Neural cell (in vitro differentiated cells): ENCODE measurements at regions not wholly inside any gene's neighbourhood (a gene's known extent, or its start where the extent isn't known, plus 50 kb on each side); places are given as distances from the start of the nearest gene placed in this dataset.

Source experiments
- H2AFZ ChIP-seq: fragments of 200-600, 300-800 bp; sonication (generic), shearing (Covaris generic); 2 replicates; pipeline ENCODE4 v1.6.0; 2014; ENCODE audit warnings: low read depth, mild to moderate bottlenecking, antibody characterized with exemption, low read length, moderate library complexity
- H3F3A ChIP-seq: fragments of 200-600 bp; shearing (Covaris generic); 2 replicates; pipeline ENCODE4 v1.6.1; 2016; ENCODE audit warnings: mild to moderate bottlenecking, moderate library complexity, mixed read lengths, antibody characterized with exemption, low read length; ENCODE audit not compliant: insufficient read depth, poor library complexity, severe bottlenecking
- H3K27ac ChIP-seq: fragments of 200-600, 300-800 bp; sonication (generic), shearing (Covaris generic); 2 replicates; pipeline ENCODE4 v1.5.1; 2014; ENCODE audit warnings: mild to moderate bottlenecking, low read length, moderate library complexity
- H3K27me3 ChIP-seq: fragments of 300-800, 200-600 bp; sonication (generic), shearing (Covaris generic); 2 replicates; pipeline ENCODE4 v1.6.0; 2014; ENCODE audit warnings: mild to moderate bottlenecking, low read depth, low read length, moderate library complexity; ENCODE audit not compliant: insufficient read depth
- H3K36me3 ChIP-seq: fragments of 300-800, 200-600 bp; sonication (generic), shearing (Covaris generic); 2 replicates; pipeline ENCODE4 v1.5.1; 2014; ENCODE audit warnings: mild to moderate bottlenecking, antibody characterized with exemption, low read length, moderate library complexity; ENCODE audit not compliant: insufficient read depth
- H3K4me2 ChIP-seq: fragments of 300-800, 200-600 bp; sonication (generic), shearing (Covaris generic); 2 replicates; pipeline ENCODE4 v1.6.0; 2014; ENCODE audit warnings: mild to moderate bottlenecking, low read length
- H3K4me3 ChIP-seq: fragments of 300-800, 200-600 bp; sonication (generic), shearing (Covaris generic); 2 replicates; pipeline ENCODE4 v1.5.1; 2014; ENCODE audit warnings: mild to moderate bottlenecking, low read length, moderate library complexity
- H3K79me2 ChIP-seq: fragments of 200-600 bp; shearing (Covaris generic); replicated peaks from 2 replicates; pipeline ENCODE4 v1.6.0; 2014; ENCODE audit warnings: mild to moderate bottlenecking, low read length, moderate library complexity; ENCODE audit not compliant: insufficient read depth
- H3K9ac ChIP-seq: fragments of 300-800, 200-600 bp; sonication (generic), shearing (Covaris generic); 2 replicates; pipeline ENCODE4 v1.6.1; 2016; ENCODE audit warnings: mild to moderate bottlenecking, low read length, mixed read lengths
- H3K9me2 ChIP-seq: fragments of 200-600 bp; shearing (Covaris generic); 2 replicates; pipeline ENCODE4 v1.6.1; 2016; ENCODE audit warnings: mild to moderate bottlenecking, low read length, mixed read lengths; ENCODE audit not compliant: insufficient read depth
- H3K9me3 ChIP-seq: fragments of 200-600, 300-800 bp; sonication (generic), shearing (Covaris generic); 2 replicates; pipeline ENCODE4 v1.6.1; 2016; ENCODE audit warnings: mild to moderate bottlenecking, mixed run types, low read length, moderate library complexity, mixed read lengths
- H4K20me1 ChIP-seq: fragments of 200-600 bp; shearing (Covaris generic); 2 replicates; pipeline ENCODE4 v1.6.1; 2016; ENCODE audit warnings: mild to moderate bottlenecking, mixed run types; ENCODE audit not compliant: insufficient read depth
- EP300 ChIP-seq: fragments of 450-650 bp; conservative IDR thresholded peaks from 2 replicates; pipeline ENCODE4 v1.6.1; 2014; ENCODE audit warnings: antibody characterized with exemption, mild to moderate bottlenecking, moderate library complexity; ENCODE audit not compliant: poor library complexity, severe bottlenecking
- EZH2 ChIP-seq: fragments of 200-600, 300-800 bp; shearing (Covaris generic), sonication (generic); IDR thresholded peaks from 2 replicates; pipeline ENCODE4 v1.6.1; 2014; ENCODE audit warnings: antibody characterized with exemption, low read length, borderline replicate concordance, mild to moderate bottlenecking; ENCODE audit not compliant: insufficient read depth, poor library complexity, severe bottlenecking
- MXI1 ChIP-seq: fragments of 450-650 bp; conservative IDR thresholded peaks from 2 replicates; pipeline ENCODE4 v1.6.1; 2014; ENCODE audit warnings: antibody characterized with exemption, mild to moderate bottlenecking; ENCODE audit not compliant: poor library complexity, severe bottlenecking
- POLR2AphosphoS5 ChIP-seq: IDR thresholded peaks from 2 replicates; pipeline ENCODE4 v1.6.1; 2012
- RAD21 ChIP-seq: fragments of 450-650 bp; conservative IDR thresholded peaks from 2 replicates; pipeline ENCODE4 v1.6.1; 2014; ENCODE audit warnings: antibody characterized with exemption, mild to moderate bottlenecking, moderate library complexity
- SMC3 ChIP-seq: fragments of 450-650 bp; conservative IDR thresholded peaks from 2 replicates; pipeline ENCODE4 v1.6.1; 2014; ENCODE audit warnings: antibody characterized with exemption, mild to moderate bottlenecking, moderate library complexity; ENCODE audit not compliant: poor library complexity
- TAF1 ChIP-seq: IDR thresholded peaks from 2 replicates; pipeline ENCODE4 v1.6.1; 2012; ENCODE audit warnings: low read depth
- TF ChIP-seq, protein P1 (sequence below): fragments of 450-650 bp; IDR thresholded peaks from 2 replicates; pipeline ENCODE4 v1.5.1; 2014; ENCODE audit warnings: antibody characterized with exemption, mild to moderate bottlenecking, moderate library complexity; ENCODE audit not compliant: poor library complexity, severe bottlenecking
- TF ChIP-seq, protein P2 (sequence below): IDR thresholded peaks from 2 replicates; pipeline ENCODE4 v1.6.1; 2012; ENCODE audit warnings: borderline replicate concordance

DNA sequence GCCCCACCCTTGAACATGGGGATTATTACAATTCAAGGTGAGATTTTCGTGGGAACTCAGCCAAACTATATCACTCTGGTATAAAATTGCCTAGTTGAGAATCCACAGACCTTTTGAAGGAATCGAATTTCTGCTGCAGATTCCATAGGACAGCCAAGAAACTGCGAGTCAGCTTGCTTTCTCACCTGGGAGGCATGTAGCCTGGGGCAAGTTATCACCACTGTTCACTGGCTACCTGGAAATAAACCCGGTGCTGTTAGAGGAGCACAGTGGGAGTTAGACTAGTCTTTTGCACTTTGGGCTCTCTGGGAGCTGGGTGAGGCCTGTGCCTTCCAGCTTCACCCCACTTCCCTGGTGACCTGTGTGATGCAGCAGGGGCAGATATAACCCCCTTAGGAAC lies 1043.5 kb downstream of the TDRD15 start:
- TF ChIP-seq EZH2, result no peak
- TF ChIP-seq SMC3, result no peak
- no peak for TF ChIP-seq RAD21
- TF ChIP-seq, protein P1, sequence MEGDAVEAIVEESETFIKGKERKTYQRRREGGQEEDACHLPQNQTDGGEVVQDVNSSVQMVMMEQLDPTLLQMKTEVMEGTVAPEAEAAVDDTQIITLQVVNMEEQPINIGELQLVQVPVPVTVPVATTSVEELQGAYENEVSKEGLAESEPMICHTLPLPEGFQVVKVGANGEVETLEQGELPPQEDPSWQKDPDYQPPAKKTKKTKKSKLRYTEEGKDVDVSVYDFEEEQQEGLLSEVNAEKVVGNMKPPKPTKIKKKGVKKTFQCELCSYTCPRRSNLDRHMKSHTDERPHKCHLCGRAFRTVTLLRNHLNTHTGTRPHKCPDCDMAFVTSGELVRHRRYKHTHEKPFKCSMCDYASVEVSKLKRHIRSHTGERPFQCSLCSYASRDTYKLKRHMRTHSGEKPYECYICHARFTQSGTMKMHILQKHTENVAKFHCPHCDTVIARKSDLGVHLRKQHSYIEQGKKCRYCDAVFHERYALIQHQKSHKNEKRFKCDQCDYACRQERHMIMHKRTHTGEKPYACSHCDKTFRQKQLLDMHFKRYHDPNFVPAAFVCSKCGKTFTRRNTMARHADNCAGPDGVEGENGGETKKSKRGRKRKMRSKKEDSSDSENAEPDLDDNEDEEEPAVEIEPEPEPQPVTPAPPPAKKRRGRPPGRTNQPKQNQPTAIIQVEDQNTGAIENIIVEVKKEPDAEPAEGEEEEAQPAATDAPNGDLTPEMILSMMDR, result no peak
- TF ChIP-seq POLR2AphosphoS5, result no peak
- no peak for TF ChIP-seq TAF1
- TF ChIP-seq, protein P2, sequence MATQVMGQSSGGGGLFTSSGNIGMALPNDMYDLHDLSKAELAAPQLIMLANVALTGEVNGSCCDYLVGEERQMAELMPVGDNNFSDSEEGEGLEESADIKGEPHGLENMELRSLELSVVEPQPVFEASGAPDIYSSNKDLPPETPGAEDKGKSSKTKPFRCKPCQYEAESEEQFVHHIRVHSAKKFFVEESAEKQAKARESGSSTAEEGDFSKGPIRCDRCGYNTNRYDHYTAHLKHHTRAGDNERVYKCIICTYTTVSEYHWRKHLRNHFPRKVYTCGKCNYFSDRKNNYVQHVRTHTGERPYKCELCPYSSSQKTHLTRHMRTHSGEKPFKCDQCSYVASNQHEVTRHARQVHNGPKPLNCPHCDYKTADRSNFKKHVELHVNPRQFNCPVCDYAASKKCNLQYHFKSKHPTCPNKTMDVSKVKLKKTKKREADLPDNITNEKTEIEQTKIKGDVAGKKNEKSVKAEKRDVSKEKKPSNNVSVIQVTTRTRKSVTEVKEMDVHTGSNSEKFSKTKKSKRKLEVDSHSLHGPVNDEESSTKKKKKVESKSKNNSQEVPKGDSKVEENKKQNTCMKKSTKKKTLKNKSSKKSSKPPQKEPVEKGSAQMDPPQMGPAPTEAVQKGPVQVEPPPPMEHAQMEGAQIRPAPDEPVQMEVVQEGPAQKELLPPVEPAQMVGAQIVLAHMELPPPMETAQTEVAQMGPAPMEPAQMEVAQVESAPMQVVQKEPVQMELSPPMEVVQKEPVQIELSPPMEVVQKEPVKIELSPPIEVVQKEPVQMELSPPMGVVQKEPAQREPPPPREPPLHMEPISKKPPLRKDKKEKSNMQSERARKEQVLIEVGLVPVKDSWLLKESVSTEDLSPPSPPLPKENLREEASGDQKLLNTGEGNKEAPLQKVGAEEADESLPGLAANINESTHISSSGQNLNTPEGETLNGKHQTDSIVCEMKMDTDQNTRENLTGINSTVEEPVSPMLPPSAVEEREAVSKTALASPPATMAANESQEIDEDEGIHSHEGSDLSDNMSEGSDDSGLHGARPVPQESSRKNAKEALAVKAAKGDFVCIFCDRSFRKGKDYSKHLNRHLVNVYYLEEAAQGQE, result no peak
- no peak for TF ChIP-seq MXI1
- no peak for TF ChIP-seq EP300
- Histone ChIP-seq H3K27ac (no peak overlapping the region), H2AFZ (no peak overlapping the region), H3F3A (no peaks in the 10 kb centered on the region), H3K9me3 (peaks cover 3% of the 10 kb centered on the region), H3K4me2 (no peak overlapping the region), H3K36me3 (no peaks in the 10 kb centered on the region), H3K79me2 (no peaks in the 10 kb centered on the region), H3K9me2 (no peaks in the 10 kb centered on the region), H3K9ac (no peak overlapping the region), H4K20me1 (no peaks in the 10 kb centered on the region), H3K27me3 (no peaks in the 10 kb centered on the region), H3K4me3 (no peak overlapping the region)

DNA sequence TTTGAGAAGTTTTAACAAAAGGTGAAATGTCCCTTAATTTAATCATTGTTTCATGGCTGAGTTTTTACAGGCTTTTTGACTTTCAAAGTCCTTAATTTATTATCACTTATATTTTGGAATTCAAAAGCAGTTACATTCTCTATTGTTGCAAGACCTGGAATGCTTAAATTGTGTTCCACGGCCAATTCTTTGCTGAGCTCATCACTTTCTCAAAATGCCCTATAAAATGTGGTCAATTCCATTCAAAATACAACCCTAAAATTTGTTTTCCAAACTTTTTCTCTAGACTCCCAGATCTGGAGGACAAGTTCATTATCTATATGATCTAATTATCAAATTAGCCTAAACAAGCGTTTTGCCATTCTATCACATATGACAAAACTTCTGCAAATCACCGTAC lies 1051.2 kb downstream of the TDRD15 start:
- no peaks in the 10 kb centered on the region for H3K79me2 ChIP-seq
- no peak overlapping the region for H3K27ac ChIP-seq
- no peak overlapping the region for H3K4me2 ChIP-seq
- H3K9me3 ChIP-seq, result no peaks in the 10 kb centered on the region
- no peaks in the 10 kb centered on the region for H3F3A ChIP-seq
- no peak overlapping the region for H3K4me3 ChIP-seq
- no peak overlapping the region for H3K9ac ChIP-seq
- TF ChIP-seq EZH2 (no peak), SMC3 (no peak), RAD21 (no peak), MXI1 (no peak), TAF1 (no peak), EP300 (no peak), POLR2AphosphoS5 (no peak)
- TF ChIP-seq, protein P1, result no peak
- TF ChIP-seq, protein P2, result no peak
- no peaks in the 10 kb centered on the region for H3K36me3 ChIP-seq
- H2AFZ ChIP-seq, result no peak overlapping the region
- H3K9me2 ChIP-seq, result no peaks in the 10 kb centered on the region
- H3K27me3 ChIP-seq, result no peaks in the 10 kb centered on the region
- no peaks in the 10 kb centered on the region for H4K20me1 ChIP-seq
